22Rv1 (cell line): ENCODE measurements at regions not wholly inside any gene's neighbourhood (a gene's known extent, or its start where the extent isn't known, plus 50 kb on each side); places are given as distances from the start of the nearest gene placed in this dataset.

Source experiments
- ZFX ChIP-seq: fragments of 450-650 bp; IDR thresholded peaks from 2 replicates; pipeline ENCODE4 v1.6.1; 2017; ENCODE audit warnings: antibody characterized with exemption, borderline replicate concordance
- TF ChIP-seq, protein P1 (sequence below): fragments of 450-650 bp; IDR thresholded peaks from 2 replicates; pipeline ENCODE4 v1.5.1; 2017; ENCODE audit warnings: mild to moderate bottlenecking

DNA sequence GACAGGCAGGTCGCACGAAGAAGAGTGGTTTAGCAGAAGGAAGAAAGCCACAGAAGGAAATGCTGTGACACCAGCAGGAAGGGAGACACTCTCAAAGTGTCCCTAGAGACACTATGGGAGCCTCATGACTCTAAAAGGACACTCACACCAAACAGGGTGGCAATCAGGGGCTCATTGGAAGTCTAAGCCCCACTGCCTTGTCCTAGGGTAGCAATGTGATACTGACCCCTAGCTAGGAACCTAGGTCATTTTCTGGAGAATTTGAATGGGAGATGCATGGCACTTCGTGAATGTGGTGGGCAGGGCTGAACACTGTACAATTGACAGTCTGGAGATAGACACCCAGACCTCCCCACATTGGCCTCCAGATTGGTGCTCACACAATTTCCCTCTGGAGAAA lies 385.0 kb downstream of the EIPR1 start:
- TF ChIP-seq ZFX = no peak
- TF ChIP-seq, protein P1, sequence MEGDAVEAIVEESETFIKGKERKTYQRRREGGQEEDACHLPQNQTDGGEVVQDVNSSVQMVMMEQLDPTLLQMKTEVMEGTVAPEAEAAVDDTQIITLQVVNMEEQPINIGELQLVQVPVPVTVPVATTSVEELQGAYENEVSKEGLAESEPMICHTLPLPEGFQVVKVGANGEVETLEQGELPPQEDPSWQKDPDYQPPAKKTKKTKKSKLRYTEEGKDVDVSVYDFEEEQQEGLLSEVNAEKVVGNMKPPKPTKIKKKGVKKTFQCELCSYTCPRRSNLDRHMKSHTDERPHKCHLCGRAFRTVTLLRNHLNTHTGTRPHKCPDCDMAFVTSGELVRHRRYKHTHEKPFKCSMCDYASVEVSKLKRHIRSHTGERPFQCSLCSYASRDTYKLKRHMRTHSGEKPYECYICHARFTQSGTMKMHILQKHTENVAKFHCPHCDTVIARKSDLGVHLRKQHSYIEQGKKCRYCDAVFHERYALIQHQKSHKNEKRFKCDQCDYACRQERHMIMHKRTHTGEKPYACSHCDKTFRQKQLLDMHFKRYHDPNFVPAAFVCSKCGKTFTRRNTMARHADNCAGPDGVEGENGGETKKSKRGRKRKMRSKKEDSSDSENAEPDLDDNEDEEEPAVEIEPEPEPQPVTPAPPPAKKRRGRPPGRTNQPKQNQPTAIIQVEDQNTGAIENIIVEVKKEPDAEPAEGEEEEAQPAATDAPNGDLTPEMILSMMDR = no peak
